Upper lobe of right lung (tissue), 1 donor: ENCODE measurements at regions not wholly inside any gene's neighbourhood (a gene's known extent, or its start where the extent isn't known, plus 50 kb on each side); places are given as distances from the start of the nearest gene placed in this dataset.

ENCODE experiments used
- ATAC-seq: fragments of 200-7000 bp; cut with Tn5 transposase; one replicate; pipeline ENCODE4 v1.9.1; 2020; ENCODE audit warnings: mild to moderate bottlenecking, moderate library complexity
- DNase-seq: peaks from one replicate; pipeline ENCODE4 v3.0.0-alpha.2; 2020
- H3K27ac ChIP-seq: fragments of 200-600 bp; one replicate; pipeline ENCODE4 v1.8.0; 2022
- H3K27me3 ChIP-seq: fragments of 200-600 bp; one replicate; pipeline ENCODE4 v1.8.0; 2022; ENCODE audit warnings: mild to moderate bottlenecking
- H3K36me3 ChIP-seq: fragments of 200-600 bp; one replicate; pipeline ENCODE4 v1.8.0; 2022
- H3K4me1 ChIP-seq: fragments of 200-600 bp; one replicate; pipeline ENCODE4 v1.8.0; 2022
- H3K4me3 ChIP-seq: fragments of 200-600 bp; one replicate; pipeline ENCODE4 v1.8.0; 2022; ENCODE audit warnings: mild to moderate bottlenecking
- H3K9me3 ChIP-seq: fragments of 200-600 bp; one replicate; pipeline ENCODE4 v1.8.0; 2022
- intact Hi-C: fragments of 100-400 bp; cut with DNase I; formaldehyde crosslinking; loops from one replicate; pipeline ENCODE4 v1.11.0; 2022
- TF ChIP-seq, protein P1 (sequence below): fragments of 200-600 bp; IDR thresholded peaks from one replicate; pipeline ENCODE4 v1.8.0; 2022; ENCODE audit warnings: antibody characterized with exemption
- donor health status: DM: no; HTN: yes; CAD: no; lungs with severe emphysema.

DNA sequence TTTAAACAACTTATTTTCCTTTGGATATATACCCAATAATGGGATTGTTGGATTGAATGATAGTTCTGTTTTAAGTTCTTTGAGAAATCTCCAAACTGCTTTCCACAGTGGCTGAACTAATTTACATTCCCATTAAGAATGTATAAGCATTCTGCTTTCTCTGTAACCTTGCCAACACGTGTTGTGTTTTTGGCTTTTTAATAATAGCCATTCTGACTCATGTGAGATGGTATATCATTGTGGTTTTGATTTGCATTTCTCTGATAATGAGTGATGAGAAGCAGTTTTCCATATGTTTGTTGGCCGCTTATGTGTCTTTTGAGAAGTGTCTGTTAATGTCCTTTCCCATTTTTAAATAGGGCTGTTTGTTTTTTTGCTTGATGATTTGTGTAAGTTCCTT, 155.6 kb upstream of the PITX2 start:
- intact Hi-C loops = no loop called here
- DNase-seq (no peak), ATAC-seq (no peak)
- Histone ChIP-seq H3K27ac (no peak overlapping the region), H3K36me3 (no peaks in the 10 kb centered on the region), H3K9me3 (no peaks in the 10 kb centered on the region), H3K27me3 (no peaks in the 10 kb centered on the region), H3K4me3 (no peak overlapping the region), H3K4me1 (no peaks in the 10 kb centered on the region)
- TF ChIP-seq, protein P1, sequence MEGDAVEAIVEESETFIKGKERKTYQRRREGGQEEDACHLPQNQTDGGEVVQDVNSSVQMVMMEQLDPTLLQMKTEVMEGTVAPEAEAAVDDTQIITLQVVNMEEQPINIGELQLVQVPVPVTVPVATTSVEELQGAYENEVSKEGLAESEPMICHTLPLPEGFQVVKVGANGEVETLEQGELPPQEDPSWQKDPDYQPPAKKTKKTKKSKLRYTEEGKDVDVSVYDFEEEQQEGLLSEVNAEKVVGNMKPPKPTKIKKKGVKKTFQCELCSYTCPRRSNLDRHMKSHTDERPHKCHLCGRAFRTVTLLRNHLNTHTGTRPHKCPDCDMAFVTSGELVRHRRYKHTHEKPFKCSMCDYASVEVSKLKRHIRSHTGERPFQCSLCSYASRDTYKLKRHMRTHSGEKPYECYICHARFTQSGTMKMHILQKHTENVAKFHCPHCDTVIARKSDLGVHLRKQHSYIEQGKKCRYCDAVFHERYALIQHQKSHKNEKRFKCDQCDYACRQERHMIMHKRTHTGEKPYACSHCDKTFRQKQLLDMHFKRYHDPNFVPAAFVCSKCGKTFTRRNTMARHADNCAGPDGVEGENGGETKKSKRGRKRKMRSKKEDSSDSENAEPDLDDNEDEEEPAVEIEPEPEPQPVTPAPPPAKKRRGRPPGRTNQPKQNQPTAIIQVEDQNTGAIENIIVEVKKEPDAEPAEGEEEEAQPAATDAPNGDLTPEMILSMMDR = no peak

DNA sequence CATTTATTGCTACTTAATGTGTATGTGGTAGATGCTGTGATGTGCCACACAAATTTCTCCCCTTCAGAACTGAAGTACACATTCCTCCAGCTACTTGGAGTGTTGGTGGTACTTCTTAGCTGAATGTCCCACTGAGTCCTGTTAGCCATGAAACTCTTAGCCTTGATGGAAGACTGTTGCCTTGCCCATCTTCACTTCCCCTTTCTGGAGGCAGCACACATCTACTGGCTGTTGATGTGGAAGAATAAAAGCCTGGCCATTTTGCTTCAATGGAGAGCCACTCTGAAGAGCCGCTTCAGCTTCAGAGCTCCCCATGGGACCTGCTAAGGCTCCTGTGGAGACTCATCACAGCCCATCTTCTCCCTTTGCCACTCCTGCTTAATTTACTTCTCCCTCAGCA, 157.7 kb upstream of the PITX2 start:
- Histone ChIP-seq H3K4me3 (no peak overlapping the region), H3K27me3 (no peaks in the 10 kb centered on the region), H3K4me1 (no peaks in the 10 kb centered on the region), H3K36me3 (no peaks in the 10 kb centered on the region), H3K27ac (no peak overlapping the region), H3K9me3 (no peaks in the 10 kb centered on the region)
- ATAC-seq (no peak), DNase-seq (no peak)
- intact Hi-C loops = no loop called here
- TF ChIP-seq, protein P1 = no peak

DNA sequence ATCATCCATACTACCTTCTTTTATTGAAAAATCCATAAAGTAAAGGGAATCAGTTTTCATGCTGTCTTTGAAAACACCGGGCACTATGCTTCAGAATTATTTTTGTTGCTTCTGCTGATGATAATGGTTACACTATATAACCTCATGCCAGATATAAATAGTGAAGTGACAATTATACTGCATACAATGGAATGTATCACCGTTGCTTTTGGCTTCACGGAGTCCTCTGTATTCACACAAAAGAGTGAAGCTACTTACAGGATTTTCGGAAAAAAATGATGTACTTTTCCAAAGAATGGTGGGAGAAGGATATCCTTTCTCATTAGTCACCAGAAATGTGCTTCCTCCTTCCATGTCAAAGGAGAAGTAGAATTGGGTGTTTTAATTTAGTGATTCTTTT, 159.1 kb upstream of the PITX2 start:
- intact Hi-C loops = no loop called here
- Histone ChIP-seq H3K4me3 (no peak overlapping the region), H3K4me1 (no peaks in the 10 kb centered on the region), H3K36me3 (no peaks in the 10 kb centered on the region), H3K9me3 (no peaks in the 10 kb centered on the region), H3K27me3 (no peaks in the 10 kb centered on the region), H3K27ac (no peak overlapping the region)
- no peak for DNase-seq
- TF ChIP-seq, protein P1 = no peak
- no peak for ATAC-seq

DNA sequence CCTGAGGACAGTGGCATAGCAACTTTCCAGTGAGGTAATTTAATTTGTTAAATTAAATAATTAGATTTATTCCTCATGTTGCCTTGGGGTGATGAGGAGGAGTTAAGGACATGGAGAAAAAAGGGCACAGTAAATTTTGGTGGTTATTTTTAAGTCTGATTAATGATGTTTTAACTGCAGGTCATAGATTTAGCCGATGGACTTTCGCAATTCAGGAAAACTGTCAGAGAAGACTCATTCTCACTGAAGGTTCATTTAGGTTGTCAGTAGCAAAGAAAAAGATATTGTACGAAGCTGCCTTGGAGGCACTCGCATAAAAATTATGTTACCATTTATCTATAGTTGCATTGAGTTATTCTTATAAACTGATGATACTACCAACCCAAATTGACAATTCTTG, 164.2 kb upstream of the PITX2 start:
- H3K4me3 ChIP-seq = no peak overlapping the region
- no peaks in the 10 kb centered on the region for H3K27me3 ChIP-seq
- TF ChIP-seq, protein P1 = no peak
- no peaks in the 10 kb centered on the region for H3K36me3 ChIP-seq
- intact Hi-C loops = no loop called here
- no peaks in the 10 kb centered on the region for H3K4me1 ChIP-seq
- no peak overlapping the region for H3K27ac ChIP-seq
- no peak for DNase-seq
- no peak for ATAC-seq
- H3K9me3 ChIP-seq = no peaks in the 10 kb centered on the region

DNA sequence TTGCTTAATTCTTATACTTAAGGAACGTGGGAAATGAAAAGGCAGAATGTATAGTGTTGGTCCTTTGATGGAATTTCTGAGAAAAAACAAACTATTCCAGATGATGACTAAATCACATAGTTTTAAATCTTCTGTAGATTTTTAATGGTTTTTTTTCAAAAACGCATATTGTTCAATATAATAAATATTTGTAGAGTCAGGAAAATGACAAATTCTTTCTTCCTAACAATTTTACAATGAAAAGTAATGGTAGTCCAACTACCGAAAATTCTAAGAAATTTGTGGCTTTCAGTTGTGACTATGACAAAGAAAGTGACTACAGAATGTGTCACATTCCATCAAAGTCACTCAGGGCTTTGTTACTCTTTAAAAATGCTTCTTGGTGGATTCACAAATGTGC, 164.8 kb upstream of the PITX2 start:
- intact Hi-C loops = no loop called here
- Histone ChIP-seq H3K27ac (no peak overlapping the region), H3K9me3 (no peaks in the 10 kb centered on the region), H3K36me3 (no peaks in the 10 kb centered on the region), H3K4me1 (no peaks in the 10 kb centered on the region), H3K27me3 (no peaks in the 10 kb centered on the region), H3K4me3 (no peak overlapping the region)
- TF ChIP-seq, protein P1 = no peak
- DNase-seq = no peak
- ATAC-seq = no peak

DNA sequence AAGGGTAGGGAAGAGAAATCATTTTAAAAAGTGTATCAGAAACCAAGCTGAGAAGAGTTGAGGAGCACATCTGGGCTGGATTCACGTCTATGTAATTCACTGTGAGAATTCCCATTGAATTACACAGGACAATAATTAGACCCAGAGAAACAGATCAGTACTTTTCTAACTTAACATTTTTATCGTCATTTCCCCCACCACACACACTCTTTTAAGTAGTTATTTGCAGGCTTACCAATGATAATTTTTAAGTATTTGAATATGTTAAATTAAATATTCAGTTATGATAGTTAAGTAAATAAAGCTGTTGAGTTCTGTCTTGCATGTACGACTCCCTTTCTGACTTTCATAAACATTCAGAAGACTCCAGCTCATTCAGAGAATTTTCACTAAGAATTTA, 165.4 kb upstream of the PITX2 start:
- no peaks in the 10 kb centered on the region for H3K36me3 ChIP-seq
- no peak for ATAC-seq
- H3K27ac ChIP-seq = no peak overlapping the region
- TF ChIP-seq, protein P1 = no peak
- H3K4me1 ChIP-seq = no peaks in the 10 kb centered on the region
- no peaks in the 10 kb centered on the region for H3K27me3 ChIP-seq
- DNase-seq = no peak
- H3K9me3 ChIP-seq = no peaks in the 10 kb centered on the region
- intact Hi-C loops = no loop called here
- H3K4me3 ChIP-seq = no peak overlapping the region
